ENCODE measurements at regions not wholly inside any gene's neighbourhood (a gene's known extent, or its start where the extent isn't known, plus 50 kb on each side); places are given as distances from the start of the nearest gene placed in this dataset.

DNA sequence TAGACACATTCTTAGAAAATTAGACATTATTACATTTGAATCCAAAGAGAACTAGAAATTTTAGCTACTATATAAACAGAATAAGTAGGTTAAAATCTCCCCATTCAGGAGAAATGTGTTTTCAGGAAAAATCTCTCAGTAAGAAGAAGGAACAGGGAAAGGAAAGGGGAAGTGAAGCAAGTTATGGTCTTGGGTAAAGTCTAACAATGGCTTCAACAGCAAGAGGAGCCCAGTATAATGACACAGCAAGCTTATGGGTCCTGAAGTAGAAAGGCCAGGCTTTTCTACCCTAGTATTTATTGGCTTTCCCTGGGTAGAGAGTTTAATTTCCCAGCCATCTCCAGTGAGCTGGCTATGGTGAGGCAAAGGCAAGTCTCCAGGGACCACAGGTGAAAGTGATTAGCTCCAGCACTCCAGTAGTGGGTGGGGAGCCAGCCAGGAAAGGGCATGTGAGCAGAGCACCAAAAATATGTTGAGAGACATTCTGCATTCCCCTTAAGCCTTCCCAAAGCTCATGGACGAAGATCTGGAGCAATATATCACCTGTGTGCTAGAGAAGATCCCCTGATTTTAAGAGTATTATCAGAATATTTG lies 981.7 kb downstream of the NR2F1-AS1 start:
- no peak for DNase-seq

DNA sequence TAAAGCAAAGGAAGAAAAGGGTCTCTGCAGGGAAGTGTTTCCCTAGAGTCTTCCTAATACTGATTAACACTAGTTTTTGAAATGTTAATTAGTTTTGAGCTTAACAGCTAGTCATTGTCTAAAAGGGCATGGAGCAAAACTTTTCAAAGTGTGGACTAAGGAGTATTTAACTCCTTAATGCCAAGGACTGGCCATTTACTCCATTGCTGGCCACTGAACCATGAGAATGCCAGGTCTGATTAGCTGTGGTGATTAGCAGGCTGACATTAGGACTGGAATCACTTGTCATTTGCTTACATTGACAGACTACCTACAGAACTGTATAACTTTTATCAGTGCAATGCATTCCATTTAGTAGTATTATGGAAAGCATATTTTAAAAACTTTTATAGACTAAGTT lies 987.0 kb downstream of the NR2F1-AS1 start:
- no peak for DNase-seq

DNA sequence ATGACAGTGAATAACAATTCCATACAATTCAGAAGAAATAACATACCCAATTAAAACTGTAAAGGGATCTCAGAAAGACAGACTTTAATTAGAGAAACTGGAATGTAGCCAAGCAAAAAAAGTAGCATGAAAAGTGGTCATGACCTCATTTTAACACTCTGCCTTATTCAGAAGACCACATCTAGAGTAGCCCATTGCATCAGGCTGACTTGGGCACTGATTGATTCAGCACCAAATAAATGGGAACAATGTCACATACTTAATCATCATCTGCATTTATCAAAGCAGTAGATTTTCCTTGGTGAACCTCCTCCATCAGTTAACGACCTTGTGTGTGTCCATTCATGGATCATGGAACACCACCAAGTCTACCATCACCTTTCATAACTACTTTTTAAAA lies 992.1 kb downstream of the NR2F1-AS1 start:
- DNase-seq = no peak

DNA sequence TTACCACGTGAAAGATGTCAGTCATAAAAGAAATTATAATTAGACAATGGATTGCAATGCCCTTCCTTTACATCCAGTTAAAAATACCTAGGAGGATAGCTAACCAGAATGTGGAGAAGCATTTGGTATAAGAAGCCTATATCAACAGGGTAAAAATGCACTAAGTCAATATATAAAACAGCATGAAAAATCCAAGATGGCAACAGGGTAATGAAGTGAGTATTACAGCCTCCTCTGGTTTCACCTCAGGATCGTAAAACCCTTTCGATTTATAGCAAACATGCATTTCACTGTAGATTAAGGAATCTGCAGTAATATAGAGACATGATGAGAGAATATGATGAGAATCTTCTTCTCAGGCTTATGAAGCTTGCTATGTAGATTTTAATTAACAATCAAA lies 999.3 kb downstream of the NR2F1-AS1 start:
- DNase-seq = no peak

DNA sequence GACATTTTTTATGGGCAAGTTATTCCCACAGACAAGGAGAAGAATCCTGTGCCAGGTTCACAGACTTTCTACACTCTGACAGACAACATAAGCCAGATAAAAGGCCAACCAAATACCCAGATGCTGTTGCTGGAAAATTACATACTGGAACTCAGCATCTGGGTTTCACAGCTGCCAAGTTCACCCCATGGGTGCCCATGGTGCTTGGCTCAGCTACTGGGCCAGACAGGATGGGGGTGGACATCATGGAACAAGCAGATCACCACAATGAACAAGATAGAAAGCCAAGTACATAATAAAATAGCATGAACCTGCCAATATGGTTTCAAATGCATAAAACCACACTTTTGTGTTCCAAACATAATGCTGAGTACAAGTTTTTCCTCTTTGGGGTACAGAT lies 999.8 kb downstream of the NR2F1-AS1 start:
- no peak for DNase-seq

DNA sequence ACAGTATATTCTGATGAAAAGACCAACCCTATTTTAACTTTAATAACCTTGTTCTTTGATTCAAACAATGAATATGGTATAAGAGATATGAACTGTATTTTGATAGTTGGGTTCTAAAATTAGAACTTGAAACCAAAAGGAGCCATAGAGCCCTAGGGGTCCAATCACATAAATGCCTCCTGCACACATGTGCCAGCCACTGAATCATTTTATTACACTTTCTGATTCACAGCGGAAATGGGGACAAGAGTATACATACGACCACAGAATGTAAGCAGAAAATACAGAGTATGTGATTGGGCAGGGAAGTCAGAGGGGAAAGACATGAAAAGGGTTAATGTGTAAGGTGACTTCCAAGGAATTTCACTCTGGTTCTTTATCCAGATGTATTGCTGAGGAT lies 1000.2 kb downstream of the NR2F1-AS1 start:
- DNase-seq = no peak

DNA sequence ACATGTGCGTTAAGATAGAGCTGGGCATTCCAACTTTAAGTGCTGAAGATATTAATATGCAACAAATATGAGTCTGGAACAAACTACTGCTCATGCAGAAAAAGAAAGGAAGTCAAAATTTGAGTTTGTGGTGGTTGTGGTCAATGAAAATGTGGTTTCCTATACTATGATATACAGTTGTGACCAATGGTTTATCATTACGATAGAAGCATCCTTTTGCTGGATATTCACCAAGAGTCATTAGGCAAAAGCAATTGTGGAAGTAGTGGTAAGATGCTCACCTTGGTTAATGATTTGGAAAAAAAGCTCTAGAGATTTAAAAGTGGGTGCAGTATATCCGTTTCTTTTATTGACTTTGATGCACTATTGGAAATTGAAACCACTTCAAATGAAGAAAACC lies 1007.0 kb downstream of the NR2F1-AS1 start:
- no peak for DNase-seq

DNA sequence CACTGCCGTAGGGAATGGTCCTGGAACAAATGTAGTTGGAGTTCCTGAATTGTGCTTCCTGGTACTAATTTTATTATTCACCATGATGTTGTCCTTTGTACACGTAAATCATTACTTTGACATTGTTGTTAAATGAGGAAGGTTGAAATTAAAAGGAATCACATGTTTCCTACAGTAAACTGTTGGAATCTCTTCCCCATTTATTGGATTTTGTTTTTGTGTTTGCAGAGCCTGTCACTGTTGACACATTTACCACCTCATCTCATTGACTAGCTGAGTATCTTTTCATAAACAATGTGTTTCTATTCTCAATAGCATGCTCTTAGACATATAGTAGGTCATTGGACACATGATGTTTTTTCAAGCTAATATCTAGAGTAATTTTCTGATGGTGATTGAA lies 1012.5 kb downstream of the NR2F1-AS1 start:
- no peak for DNase-seq

DNA sequence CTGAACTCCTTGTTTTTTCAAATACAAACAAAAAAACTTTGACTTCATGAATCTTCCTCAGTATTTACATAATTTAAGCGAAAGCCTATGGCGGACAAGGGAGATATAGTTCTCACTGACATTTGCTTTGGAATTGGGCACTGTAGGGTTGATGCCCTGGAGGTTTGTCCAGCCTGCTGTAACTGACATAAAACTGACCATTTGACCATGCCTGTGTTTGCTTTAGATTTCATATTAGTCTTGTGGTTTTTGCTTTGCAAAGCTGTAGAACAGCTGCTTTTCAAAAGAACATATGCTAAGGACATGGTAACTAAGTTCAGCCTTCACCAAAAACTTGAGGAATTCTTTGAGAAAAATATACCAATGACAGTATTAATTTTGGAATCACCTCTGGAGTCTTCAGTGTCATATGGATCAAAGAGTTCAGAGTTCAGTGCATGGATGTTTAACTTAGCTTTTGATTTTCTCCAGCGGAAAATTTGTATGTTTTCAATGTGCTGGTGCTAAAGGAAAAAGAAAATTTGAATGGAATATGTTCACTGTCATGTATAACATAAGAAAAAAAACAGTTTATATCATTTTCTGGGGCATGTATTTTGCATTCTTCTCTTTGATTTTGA lies 1013.1 kb downstream of the NR2F1-AS1 start:
- no peak for DNase-seq

DNA sequence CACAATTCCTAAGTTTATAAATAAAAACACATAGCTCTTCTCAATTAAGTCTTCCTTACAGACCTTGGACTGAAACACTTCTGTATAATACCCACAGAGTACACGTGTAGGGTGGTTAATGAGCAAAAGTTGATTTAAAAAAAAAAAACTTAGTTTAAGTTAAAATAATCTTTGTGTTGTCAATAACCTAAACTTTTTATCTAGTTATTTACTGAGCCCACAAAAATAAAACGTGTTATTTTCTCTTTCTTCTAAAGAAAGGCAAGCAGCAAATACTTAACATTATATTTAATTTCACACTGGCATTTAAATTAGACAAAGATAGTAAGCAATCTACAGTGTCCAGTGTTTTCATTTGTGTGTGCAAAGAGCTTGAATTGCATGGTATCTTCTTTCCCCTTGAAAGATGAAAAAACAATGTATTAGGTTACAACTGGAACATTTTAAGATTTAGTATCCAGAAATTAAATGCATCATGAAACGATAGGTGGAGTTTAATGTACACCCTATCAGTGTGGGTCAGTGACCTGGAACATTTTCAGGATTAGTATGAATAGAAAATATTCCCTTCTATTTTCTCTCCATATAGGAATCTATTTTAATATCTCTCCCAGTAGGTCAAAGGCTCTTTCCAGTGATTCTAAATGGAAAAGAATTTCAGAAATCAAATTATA lies 1014.8 kb downstream of the NR2F1-AS1 start:
- no peak for DNase-seq

DNA sequence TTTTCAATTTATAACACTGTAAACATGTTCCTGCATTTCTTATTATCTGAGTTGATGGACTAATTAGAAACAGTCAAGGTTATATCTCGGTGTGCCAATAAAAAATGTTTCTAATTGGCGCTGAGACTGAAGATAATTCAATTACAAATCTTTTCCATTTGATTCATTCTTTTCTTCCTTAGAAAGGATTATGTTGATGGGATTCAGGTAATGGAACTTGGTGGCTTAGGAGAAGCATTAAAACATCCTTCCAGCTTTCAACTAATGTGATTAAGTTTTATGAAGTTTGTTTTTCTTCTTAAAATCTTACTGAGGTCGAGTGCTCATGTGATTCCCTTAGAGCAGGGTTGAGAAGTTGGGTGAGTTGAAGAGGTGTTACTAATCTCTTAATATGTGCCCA lies 1015.3 kb downstream of the NR2F1-AS1 start:
- DNase-seq = no peak

DNA sequence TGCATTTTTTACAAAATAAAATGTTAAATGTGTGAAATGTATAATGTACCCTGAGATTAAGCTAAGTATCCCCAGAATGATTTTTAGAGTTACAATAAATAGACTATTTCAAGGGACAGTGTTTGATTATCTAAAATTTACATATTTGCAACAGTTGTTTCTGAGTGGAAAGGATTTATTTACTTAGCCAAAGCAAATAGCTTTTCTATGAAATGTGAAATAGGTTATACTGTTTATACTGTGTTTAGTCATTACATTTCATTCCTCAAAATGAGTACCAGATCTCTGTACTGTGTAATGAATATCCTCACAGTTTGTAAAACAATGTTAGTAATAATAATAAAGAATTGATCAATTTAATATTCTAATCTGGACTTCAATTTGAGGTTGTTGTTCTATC lies 1019.0 kb downstream of the NR2F1-AS1 start:
- DNase-seq = no peak

DNA sequence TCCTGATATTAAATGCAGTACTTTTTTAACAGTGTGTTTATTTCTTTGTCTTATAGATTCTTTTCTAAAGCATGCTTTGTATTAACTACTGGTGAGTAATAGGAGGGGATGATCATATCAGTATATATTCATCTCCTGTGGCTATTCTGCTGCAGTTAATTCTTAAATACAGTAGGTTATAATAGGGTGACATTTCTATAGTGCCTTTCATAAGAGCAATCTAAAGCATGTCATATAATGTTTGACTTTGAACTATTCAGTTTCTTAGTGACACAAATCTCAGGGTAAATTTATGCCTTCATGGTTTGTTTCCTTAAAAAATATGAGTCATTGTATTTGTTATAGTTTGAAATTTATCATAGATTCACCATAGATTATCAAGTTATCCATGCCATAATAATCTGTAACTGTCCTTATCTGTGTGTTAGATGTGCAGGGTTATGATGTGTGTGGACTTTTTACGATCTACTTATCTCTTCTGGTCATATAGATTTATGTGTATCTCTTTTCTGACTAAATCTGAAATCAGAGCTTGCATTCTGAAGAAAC lies 1019.5 kb downstream of the NR2F1-AS1 start:
- no peak for DNase-seq

DNA sequence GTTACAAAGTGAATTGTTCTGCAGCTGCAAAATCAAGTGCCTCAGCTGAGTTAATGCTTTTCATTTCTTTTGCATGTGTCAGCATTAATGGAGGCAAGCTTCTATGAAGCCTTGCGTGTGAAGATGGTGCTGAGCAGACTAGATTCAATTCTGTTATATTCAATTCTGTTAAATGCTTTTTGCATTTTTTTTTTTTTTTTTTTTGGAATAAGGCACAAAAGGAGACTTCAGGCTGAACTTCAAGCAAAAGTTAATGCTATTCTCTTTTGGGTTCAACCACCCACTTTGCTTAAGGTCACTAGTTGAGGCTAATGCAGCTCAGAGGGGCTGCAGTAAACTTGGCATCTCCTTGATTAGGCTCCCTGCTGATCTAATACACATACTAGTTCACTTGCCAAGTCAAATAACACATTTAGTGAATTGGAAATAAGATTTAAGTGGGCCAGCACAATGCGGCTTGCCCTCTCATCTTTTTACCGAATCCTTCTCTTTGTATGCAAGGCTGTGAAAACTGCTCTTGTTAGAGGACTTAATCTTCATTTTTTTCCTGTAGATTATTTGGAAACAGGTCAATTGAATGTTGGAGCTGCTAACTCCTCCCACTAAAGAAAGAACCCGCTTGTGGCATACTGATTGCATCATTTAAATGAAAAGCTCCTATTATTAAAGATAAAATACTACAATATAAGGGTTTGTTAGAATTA lies 1020.2 kb downstream of the NR2F1-AS1 start:
- DNase-seq = no peak

DNA sequence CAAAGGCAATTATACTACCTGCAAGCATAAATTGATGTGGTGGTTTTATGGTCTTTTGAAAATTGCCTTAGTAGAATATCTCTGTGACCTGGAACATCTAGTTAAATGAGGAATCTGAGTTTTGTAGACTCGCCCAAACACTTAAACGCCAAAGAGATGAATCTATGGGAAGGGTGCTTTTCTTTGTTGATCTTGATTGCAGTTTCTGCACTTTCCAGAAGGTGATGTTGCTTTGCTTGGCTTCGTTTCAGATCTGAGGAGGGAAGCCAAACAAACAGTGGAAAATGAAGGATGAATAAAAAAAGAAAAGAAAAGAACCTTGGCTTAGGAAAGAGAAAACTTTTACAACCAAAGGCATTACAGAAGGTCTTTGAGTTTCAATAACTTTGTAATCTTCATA lies 1021.2 kb downstream of the NR2F1-AS1 start:
- DNase-seq = no peak

DNA sequence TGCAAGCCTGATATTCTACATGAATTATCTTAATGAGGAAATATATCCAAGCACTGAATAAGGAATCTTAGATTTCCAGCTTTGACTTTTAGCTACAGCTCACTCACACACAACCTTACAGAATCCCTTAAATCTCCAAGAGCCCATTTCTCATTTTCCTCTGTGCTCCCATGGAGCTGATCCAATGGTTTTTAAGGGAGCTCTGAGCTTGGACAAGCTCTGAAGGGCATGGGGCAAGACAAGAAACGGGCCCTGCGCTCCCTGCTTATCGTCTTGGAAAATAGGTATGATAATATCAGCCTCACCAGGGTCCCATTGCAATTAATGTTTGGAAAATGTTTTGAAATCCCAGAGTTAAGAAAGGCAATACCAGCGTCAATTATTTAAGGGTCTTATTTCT lies 1021.7 kb downstream of the NR2F1-AS1 start:
- no peak for DNase-seq

DNA sequence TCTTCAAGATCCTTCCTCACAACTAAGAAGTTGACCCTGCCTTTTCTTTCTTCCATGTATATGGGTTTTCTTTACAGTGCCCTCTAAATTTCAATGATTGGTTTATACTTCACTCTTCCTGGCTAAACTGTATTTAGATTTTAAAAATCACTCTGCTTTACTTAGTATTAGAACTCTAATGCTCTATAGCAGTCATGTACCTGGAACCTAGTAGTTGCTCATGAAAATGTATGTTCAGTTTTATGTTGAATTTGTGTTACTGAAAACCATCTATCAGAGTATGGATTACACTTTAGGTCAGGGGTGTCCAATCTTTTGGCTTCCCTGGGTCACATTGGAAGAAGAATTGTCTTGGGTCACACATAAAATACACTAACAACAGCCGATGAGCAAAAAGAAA lies 1024.3 kb downstream of the NR2F1-AS1 start:
- no peak for DNase-seq

DNA sequence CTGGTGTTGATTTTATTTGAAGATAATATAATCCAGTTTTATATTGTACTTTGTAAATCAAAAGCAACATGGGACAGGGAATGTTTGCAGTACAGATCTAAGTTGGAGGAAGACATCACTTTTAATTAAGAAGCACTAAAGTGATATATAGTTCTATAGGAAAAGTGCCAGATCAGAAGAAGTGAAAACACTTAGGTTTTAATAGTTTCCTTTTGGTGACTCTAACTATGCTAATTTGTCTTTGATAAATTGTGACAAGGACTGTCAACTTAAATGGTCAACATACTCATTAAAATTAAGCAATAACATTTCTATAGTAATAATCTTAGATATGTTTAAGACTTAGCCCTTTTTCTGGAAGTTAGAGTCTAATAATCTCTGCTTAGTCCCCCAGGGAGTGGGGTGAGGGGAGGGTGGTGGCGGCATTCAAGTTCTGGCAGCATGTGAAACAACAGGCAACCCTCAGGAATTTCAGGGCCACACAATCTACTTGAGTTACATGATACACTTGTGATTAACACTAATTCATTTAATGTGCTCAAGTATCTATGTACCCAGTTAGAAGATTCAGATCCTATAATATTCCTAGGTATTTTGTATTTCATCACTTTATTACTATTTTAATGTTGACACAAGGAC lies 1026.5 kb downstream of the NR2F1-AS1 start:
- DNase-seq = no peak

DNA sequence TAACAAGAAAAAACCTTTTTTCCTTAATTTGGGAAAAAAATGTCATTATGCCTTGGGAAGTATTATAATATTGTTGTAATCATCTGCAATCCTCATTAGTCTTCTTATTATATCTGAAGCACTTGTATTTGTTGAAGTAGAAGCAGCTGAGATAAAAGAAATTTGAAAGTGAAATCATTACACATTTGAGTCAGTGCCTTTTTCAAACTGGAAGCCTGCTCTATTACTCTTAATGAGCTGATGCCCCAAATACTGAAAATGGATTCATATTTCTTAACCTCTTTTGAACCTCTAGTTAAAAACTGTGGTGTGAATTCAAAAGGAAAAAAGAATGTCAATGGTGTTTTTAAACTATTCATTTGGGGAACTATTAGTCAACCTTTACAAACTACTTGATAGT lies 1027.7 kb downstream of the NR2F1-AS1 start:
- DNase-seq = no peak

DNA sequence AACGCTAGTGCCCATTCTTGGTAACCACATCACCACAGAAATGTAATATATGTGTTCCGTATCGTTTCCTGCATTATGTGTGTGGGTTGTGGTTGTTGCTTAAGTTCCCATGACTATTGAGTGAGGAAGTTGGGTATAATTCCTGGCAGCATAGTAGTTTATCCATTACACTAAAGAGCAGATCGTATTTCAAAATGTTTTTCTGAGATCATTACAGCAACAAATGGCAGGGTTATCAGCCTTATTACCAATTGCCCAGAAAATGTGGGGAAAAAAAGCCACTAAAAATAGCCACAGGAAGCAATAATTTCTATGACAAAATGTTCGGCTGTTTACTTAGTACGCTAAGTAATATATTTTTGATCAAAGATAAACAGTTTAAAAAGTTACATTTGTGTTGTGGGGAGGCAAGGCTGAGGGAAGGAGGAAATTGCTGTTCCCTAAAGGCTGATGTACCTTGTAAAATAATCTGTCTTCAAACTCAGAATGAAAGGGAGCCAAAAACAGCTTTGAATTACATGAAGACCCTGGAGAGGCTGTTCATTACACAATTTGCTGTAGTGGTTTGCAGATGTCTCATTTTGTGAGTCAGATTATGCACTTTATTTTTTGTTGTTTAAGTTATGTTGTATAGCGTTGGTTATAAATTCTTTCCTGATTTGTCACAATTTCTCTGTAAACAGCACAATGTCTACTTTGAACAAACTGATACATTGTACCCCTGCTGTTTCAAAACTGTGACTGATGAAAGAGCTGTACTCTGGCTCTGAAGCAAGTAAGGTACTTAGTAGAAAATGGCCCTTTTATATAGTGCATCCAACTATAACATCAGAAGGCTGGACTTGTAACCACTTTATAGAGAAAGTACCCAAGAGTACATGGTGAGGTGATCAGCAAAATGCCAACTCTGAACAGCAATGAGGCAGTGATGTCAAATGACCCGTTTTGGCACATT lies 1028.5 kb downstream of the NR2F1-AS1 start:
- DNase-seq = no peak

DNA sequence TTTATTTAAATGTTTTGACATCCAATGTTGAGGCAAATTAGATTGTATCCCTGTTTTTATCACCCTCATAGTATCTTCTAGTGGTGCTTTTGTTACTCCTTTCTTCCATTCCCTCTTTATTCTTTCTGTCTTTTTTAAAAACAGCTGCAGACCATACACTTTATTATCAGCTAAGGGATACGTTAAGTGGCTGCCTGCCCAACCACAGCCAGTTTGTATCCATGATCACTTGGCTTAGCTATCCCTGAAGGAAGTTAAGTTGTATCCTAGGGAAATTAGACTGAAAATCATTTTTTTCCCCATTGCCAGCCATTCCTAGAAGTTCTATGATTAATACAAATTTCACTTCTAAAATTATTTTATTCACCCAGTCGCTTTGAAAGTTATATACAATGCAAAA lies 1032.7 kb downstream of the NR2F1-AS1 start:
- DNase-seq = no peak

DNA sequence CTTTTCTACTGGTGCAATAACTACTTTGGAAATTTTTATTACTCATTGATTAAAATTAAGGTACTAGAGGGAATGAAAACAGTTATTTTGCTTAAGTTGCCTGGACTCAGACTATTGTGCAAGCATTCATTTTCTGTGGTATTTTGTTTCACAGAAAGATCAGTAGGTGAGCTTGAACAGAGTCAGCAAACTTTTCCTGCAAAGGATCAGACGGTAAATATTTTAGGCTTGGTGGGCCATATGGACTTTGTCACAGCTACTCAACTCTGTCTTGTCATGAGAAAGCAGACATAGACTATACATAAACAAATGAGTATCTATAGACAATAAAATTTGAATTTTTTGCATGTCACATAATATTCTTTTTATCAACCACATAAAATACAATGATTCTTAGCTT lies 1036.4 kb downstream of the NR2F1-AS1 start:
- DNase-seq = no peak

Measured in activated CD4-positive, alpha-beta T cell treated with anti-CD3 and anti-CD28 coated beads, Interleukin-10, Interleukin-2, amounts not matched to agents 100 ng/mL and 50 ng/mL, durations not matched to agents 16 hours and 8 hours (primary cell).